ENCODE measurements at regions not wholly inside any gene's neighbourhood (a gene's known extent, or its start where the extent isn't known, plus 50 kb on each side); places are given as distances from the start of the nearest gene placed in this dataset.
A peak's percentile ranks its signal among the peaks of the same experiment; 100 is the strongest.

GRCh38 chr17:77825621-77826020 is 132.9 kb upstream of the TNRC6C start:
- Histone ChIP-seq H3K36me3 (ENCODE audit: control insufficient read depth in 2 of 4, insufficient read depth in 4 of 4, low read length in 3 of 4) (no peaks in the 10 kb centered on the region), H3K4me3 (ENCODE audit: extremely low read depth in 1 of 4, insufficient read depth in 2 of 4, low read depth in 3 of 4, low read length in 4 of 4) (no peak overlapping the region), H4K91ac (replicated peaks; ENCODE audit: insufficient read length, low read length) (peak overlapping the region; percentile 27), H3K18ac (ENCODE audit: extremely low read depth, low read length) (no peak overlapping the region), H3K9ac (replicated peaks in 1 of 4; ENCODE audit: extremely low read depth in 1 of 4, low read depth in 3 of 4, low read length in 3 of 4) (no peak overlapping the region), H3K23ac (ENCODE audit: insufficient read length) (no peak overlapping the region), H3K27me3 (replicated peaks in 1 of 4; ENCODE audit: control insufficient read depth in 3 of 4, extremely low read depth in 1 of 4, insufficient read depth in 3 of 4, low read length in 3 of 4) (no peaks in the 10 kb centered on the region; a peak in 3 of 7 replicates), H3K9me3 (ENCODE audit: insufficient read depth in 2 of 2, low read depth in 1 of 2, low read length in 1 of 2) (no peaks in the 10 kb centered on the region), H3K14ac (ENCODE audit: insufficient read length) (no peak overlapping the region), H3K56ac (replicated peaks; ENCODE audit: insufficient read length, low read depth, low read length) (no peak overlapping the region), H3K4me2 (ENCODE audit: insufficient read depth in 1 of 2, low read depth in 2 of 2, low read length in 2 of 2) (no peak overlapping the region), H2BK20ac (ENCODE audit: low read length) (peak overlapping the region; percentile 81; the same call in 1 of the 2 replicates), H2AK5ac (ENCODE audit: low read depth, low read length) (peak overlapping the region; percentile 54; the same call in 1 of the 2 replicates), H4K5ac (ENCODE audit: insufficient read length, low read depth, low read length) (no peak overlapping the region), H4K20me1 (replicated peaks in 1 of 2; ENCODE audit: control insufficient read depth in 1 of 2, insufficient read depth in 2 of 2, low read length in 2 of 2) (no peaks in the 10 kb centered on the region), H3K27ac (ENCODE audit: low read depth, low read length) (no peak overlapping the region), H3K79me1 (ENCODE audit: low read depth, low read length) (no peaks in the 10 kb centered on the region), H3K23me2 (ENCODE audit: low read depth, low read length) (no peaks in the 10 kb centered on the region; the same call in 1 of the 2 replicates), H2BK12ac (ENCODE audit: low read depth, low read length) (peak overlapping the region; percentile 13; the same call in 1 of the 2 replicates), H3K79me2 (ENCODE audit: control insufficient read depth in 1 of 2, insufficient read depth in 2 of 2, low read length in 2 of 2) (no peaks in the 10 kb centered on the region), H4K8ac (ENCODE audit: extremely low read depth, insufficient read depth, low read length) (no peak overlapping the region; the same call in 1 of the 2 replicates), H2AFZ (ENCODE audit: low read length) (no peak overlapping the region), H3K4me1 (replicated peaks in 1 of 4; ENCODE audit: control insufficient read depth in 3 of 4, insufficient read depth in 4 of 4, low read length in 3 of 4) (peaks cover 0 to 33% (median 15%) of the 10 kb centered on the region in 4 experiments; a peak in 6 of 7 replicates), H2BK120ac (replicated peaks; ENCODE audit: low read depth, low read length) (no peak overlapping the region), H2BK5ac (ENCODE audit: low read depth, low read length) (peak overlapping the region; percentile 32; the same call in 1 of the 2 replicates), H2BK15ac (ENCODE audit: low read length) (peak overlapping the region; percentile 36; the same call in 1 of the 2 replicates), H3K4ac (replicated peaks; ENCODE audit: insufficient read length, low read depth, low read length) (no peak overlapping the region)
- TF ChIP-seq JUN (IDR thresholded peaks at IDR 0.05; ENCODE audit: low read depth, low read length) (no peak), SP4 (IDR thresholded peaks at IDR 0.05; ENCODE audit: low read length) (no peak), TAF1 (IDR thresholded peaks at IDR 0.05; ENCODE audit: low read depth, low read length) (no peak), KDM5A (IDR thresholded peaks at IDR 0.05; ENCODE audit: low read length) (no peak), RFX5 (IDR thresholded peaks at IDR 0.05; ENCODE audit: borderline replicate concordance, low read depth, low read length) (no peak), POLR2AphosphoS5 (IDR thresholded peaks at IDR 0.05; ENCODE audit: low read depth, low read length) (no peak)
- POLR2A ChIA-PET (ENCODE audit: partially characterized antibody), result interaction anchor here (0.7 to 1.4 kb wide), 6 partner anchors 19 to 373 kb away, joined by 3 to 4 read pairs (median 3); no protein-coding TSS in a partner anchor
- DNase-seq (ENCODE audit: low read depth in 1 of 2, low spot score in 2 of 2) (no peak), FAIRE-seq (no peak)
- CTCF ChIA-PET (ENCODE audit: partially characterized antibody), result interaction anchor here (0.6 to 1.5 kb wide), 8 partner anchors 12 to 958 kb away, joined by 3 to 4 read pairs (median 3); no protein-coding TSS in a partner anchor
- WGBS, 2 experiments (ENCODE audit: extremely low coverage in 1 of 2, insufficient coverage in 1 of 2, insufficient read length in 1 of 2, insufficient replicate concordance in 2 of 2, low coverage in 1 of 2, low lambda C conversion rate in 2 of 2, missing lambda C conversion rate in 1 of 2), result 80% methylated on average over 15 of the region's 15 CpGs; no CpG with 5 or more reads in 1 of the 2 experiments
